AG10803 (cell line): ENCODE measurements at regions not wholly inside any gene's neighbourhood (a gene's known extent, or its start where the extent isn't known, plus 50 kb on each side); places are given as distances from the start of the nearest gene placed in this dataset.

Experiments
- DNase-seq: peaks from one replicate; pipeline ENCODE4 v3.0.0; 2010; ENCODE audit warnings: low read depth
- H3K4me3 ChIP-seq: 2 replicates; pipeline ENCODE4 v1.5.1; 2011; ENCODE audit warnings: mild to moderate bottlenecking, low read length, control low read depth
- CTCF ChIP-seq: conservative IDR thresholded peaks from 2 replicates; pipeline ENCODE4 v1.5.1; 2011; ENCODE audit warnings: mild to moderate bottlenecking, low read length, control low read depth, inconsistent platforms

GRCh38 chr16:48814994-48815393 lies 205.0 kb upstream of the N4BP1 start:
- no peak for TF ChIP-seq CTCF
- no peak for DNase-seq
- H3K4me3 ChIP-seq: no peak overlapping the region

- no peak for TF ChIP-seq CTCF
- DNase-seq: no peak
- H3K4me3 ChIP-seq: no peak overlapping the region
These were observed 203.5 kb upstream of the N4BP1 start for GRCh38 chr16:48813485-48813884.

GRCh38 chr16:48812856-48813255 lies 202.9 kb upstream of the N4BP1 start:
- no peak for DNase-seq
- H3K4me3 ChIP-seq: no peak overlapping the region
- no peak for TF ChIP-seq CTCF

GRCh38 chr16:48811478-48811877 lies 201.5 kb upstream of the N4BP1 start:
- H3K4me3 ChIP-seq: no peak overlapping the region
- no peak for DNase-seq
- no peak for TF ChIP-seq CTCF

GRCh38 chr16:48810803-48811453 lies 200.9 kb upstream of the N4BP1 start:
- DNase-seq: no peak
- TF ChIP-seq CTCF: no peak
- H3K4me3 ChIP-seq: no peak overlapping the region

- H3K4me3 ChIP-seq: no peak overlapping the region
- TF ChIP-seq CTCF: no peak
- DNase-seq: no peak
These were observed 200.4 kb upstream of the N4BP1 start for GRCh38 chr16:48810436-48810802.

GRCh38 chr16:48790151-48790550 lies 180.2 kb upstream of the N4BP1 start:
- no peak for TF ChIP-seq CTCF
- no peak for DNase-seq
- no peak overlapping the region for H3K4me3 ChIP-seq
